HL-60 (cell line): ENCODE measurements at regions not wholly inside any gene's neighbourhood (a gene's known extent, or its start where the extent isn't known, plus 50 kb on each side); places are given as distances from the start of the nearest gene placed in this dataset.

Experiments
- CTCF ChIP-seq: IDR thresholded peaks from one replicate; pipeline ENCODE4 v1.5.1; 2011; ENCODE audit warnings: low read length, control low read depth, inconsistent platforms; ENCODE audit not compliant: insufficient read depth
- GABPA ChIP-seq: IDR thresholded peaks from 2 replicates; pipeline ENCODE4 v1.6.1; 2012; ENCODE audit warnings: low read depth
- REST ChIP-seq: IDR thresholded peaks from 2 replicates; pipeline ENCODE4 v1.6.1; 2012; ENCODE audit warnings: low read depth; ENCODE audit not compliant: insufficient replicate concordance

- no peak for TF ChIP-seq GABPA
- no peak for TF ChIP-seq CTCF
- no peak for TF ChIP-seq REST
These were observed 117.3 kb upstream of the NUDT12 start for GRCh38 chr5:103679873-103680272.
